SKM-1 (cell line): ENCODE measurements at regions not wholly inside any gene's neighbourhood (a gene's known extent, or its start where the extent isn't known, plus 50 kb on each side); places are given as distances from the start of the nearest gene placed in this dataset.
A peak's percentile ranks its signal among the peaks of the same experiment; 100 is the strongest.
"Not testable (repeated sequence)": the region's sequence is repeated elsewhere in the genome, so short reads cannot be mapped to it uniquely, and the experiment has no call there.

Source experiments
- DNase-seq: peaks from one replicate; lab custom pipeline; 2025; ENCODE audit not compliant: unreplicated experiment; lab: John Stamatoyannopoulos, UW

DNA sequence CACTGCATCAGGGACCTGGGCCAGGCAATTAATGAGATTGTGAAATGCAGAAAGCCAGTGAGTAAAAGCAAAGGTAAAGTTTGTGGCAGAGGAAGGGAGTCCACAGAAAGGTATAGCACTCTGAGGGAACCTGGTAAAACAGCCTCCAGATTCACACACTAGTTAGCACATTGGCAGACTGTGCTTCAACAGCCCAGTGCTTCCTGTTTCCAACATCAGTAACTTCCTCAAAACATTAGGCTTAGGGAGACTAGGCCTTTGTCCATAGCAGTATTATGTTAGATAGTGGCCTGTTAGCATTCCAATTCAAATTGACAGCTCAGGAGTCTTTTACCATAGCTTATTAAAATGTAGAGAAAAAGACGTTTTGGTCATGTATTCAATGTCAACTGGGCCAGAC lies 582.6 kb upstream of the ACTRT1 start:
- DNase-seq = peak; percentile 10

DNA sequence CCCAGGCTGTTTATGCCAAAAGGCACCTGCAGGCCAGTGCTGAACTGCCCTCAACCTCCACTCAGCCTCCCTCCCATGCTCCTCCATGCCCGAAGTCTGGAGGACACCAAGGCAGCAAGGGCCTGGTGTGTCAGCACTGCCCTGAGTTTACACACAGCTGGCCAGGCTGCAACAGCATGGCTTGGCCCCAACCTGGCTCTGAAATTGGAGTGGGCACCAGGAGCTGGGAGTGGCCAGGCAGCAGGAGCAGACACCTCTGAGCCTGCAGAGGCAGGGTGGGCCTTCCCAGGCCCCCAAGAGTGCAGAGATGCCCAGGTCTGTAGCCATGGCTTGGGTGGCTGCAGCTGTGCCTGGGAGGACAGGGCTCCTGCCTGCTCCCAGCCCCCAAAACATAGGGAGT lies 571.2 kb upstream of the ACTRT1 start:
- no peak for DNase-seq

DNA sequence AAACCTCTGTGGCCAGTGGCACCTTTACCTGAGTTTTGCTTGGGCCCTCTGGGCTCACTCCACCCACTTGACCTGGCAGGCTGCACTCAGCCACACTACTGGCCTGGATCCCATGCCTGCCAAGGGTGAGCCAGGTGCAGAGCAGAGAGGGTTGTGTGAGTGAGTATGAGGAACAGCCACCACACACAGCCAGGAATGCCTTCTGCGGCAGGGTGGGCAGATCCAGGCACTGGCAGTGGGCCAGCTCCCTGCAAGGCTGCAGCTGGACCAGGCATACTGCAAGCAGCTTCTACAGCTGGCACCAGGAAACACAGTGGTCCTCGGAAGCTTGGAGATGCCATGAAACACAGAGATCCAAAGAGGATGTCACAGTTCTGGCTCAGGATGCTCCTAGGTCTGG lies 570.1 kb upstream of the ACTRT1 start:
- DNase-seq = no peak

DNA sequence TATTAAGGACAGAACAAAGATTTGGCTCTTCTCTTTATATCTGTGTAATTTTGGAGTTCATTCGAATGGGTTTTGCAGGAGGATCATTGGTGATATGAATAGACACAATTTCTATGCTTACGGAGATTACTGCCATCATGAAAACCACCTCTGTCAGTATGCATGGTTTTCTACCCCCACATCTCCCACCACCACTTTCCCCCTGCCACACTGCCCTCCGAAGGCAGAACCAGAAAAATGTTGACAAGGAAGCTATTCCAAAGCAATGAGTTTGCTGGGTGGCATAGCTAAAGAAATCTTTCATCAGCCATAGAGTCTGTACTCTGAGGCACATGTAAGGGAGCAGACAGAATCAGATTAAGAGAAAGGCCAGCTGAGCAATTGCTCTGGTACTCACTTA lies 567.3 kb upstream of the ACTRT1 start:
- no peak for DNase-seq

DNA sequence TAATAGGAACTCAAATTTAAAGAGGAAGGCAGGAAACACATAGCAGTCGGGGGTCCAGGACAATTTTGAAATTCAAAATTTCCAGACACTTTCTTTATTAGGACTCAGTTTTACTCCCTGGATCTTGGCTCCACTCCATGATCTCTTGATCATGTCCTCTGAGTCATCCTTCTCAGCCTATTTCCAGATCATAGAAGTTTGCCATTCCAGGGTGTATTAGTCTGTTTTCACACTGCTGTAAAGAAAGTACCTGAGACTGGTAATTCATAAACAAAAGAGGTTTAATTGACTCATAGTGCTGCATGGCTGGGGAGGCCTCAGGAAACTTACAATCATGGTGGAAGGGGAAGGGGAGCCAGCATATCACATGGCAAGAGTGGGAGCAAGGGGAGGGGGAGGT lies 564.7 kb upstream of the ACTRT1 start:
- no peak for DNase-seq

DNA sequence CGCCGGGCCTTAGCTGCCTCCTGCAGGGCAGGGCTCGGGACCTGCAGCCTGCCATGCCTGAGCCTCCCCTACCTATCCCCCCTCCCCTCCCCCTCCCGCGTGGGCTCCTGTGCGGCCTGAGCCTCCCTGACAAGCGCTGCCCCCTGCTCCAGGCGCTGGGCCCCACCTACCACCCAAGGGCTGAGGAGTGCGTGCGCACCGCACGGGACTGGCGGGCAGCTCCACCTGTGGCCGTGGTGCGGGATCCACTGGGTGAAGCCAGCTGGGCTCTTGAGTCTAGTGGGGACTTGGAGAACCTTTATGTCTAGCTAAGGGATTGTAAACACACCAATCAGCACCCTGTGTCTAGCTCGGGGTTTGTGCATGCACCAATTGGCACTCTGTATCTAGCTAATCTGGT lies 554.6 kb upstream of the ACTRT1 start:
- DNase-seq = not testable (repeated sequence)

DNA sequence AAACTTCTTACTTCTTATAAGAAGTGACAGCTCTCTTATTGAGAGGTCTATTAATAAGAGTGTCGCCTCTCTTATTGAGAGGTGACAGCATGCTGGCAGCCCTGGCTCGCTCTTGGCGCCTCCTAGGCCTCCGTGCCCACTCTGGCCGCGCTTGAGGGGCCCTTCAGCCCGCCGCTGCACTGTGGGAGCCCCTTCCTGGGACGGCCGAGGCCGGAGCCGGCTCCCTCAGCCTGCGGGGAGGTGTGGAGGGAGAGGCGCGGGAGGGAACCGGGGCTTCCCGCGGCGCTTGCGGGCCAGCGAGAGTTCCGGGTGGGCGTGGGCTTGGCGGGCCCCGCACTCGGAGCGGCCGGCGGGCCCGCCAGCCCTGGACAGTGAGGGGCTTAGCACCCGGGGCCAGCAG lies 554.2 kb upstream of the ACTRT1 start:
- DNase-seq = not testable (repeated sequence)

DNA sequence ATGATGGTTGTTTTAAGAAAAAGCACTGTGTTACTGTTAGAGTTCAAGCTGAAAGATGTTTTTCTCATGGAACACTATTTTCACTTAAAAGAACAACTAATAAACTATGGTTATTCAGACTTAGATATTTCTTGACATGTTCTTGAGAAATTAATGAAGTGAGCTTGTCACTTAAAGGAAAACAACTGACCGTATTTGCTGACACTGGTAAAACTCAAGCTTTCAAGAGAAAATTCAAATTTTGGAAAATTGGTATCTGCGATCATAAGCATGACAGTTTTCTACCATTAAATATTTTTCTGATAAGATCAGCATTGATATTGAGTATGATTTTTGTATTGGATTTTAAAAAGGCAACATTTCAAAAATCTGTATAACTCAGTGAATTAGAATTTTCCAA lies 549.5 kb upstream of the ACTRT1 start:
- no peak for DNase-seq

DNA sequence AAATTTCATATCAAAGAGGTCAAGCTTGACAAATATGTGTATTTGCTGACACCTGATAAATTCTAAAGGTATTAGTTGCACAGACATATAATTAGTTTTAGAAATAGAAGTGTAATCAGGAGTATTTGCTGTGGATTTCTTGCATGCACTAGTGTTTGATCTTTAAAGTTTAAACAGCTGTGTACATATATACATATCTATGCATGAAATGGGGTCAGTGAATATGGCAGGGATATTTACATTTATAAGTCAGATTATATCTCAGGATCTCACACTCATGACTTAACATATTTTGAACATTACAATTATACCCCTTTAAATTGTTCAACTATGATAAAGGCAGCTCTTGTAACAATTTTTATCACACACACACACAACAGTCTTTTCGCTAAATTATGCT lies 547.4 kb upstream of the ACTRT1 start:
- no peak for DNase-seq

DNA sequence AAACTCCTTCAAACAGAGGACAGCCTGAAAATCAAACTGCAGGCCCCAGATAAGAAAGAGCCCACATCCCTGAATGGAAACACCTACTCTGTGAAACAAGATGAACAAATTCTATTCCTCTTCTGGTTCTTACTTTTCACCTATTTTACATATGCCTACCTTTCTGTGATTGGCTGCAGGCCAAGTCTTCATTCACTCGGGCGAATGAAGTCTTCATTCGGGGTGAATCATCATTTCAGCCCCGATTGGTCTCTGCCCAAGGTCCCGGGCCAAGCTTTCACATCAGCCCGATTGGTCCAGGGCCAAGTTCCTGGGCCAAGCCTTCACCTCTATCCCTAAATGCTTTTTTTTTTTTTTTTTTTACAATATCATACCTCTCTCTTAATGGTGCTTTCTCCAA lies 529.8 kb upstream of the ACTRT1 start:
- no peak for DNase-seq

DNA sequence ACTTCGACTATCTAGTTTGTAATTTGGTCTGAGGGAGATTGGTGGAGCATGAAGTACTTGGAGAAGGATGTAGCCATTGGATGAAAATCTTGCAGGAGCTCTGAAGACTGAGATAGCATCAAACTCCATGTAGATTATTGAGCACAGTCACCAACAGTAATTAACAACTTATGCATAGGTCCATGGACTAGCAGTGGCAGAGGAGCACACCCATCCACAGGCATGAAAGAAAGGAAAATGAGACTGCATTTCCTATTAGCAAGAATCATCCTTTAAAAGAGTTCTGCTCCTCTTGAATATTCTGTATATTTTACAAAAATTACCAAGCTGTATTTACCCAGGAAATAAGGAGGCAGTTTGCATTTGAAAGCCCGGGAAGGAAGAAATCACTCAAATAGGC lies 529.4 kb upstream of the ACTRT1 start:
- no peak for DNase-seq

DNA sequence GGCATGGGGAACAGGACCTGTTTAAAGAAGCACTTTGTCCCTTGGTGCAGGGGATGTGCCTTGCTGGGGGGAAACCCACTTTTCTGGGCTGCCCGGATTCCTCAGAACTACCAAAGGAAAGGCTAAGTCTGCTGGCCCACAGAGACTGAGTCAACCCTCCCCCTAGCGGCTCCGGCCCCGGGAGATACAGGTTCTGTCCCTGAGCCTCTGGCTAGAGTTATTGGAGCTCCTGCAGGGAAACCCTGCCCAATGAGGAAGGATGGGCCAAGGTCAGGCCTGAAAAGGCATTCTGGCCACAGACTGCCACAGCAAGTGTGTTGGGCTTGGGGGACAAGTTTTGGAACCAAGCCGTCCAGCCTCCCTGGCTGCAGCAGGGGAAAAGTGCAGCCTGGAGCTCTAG lies 490.9 kb upstream of the ACTRT1 start:
- no peak for DNase-seq

DNA sequence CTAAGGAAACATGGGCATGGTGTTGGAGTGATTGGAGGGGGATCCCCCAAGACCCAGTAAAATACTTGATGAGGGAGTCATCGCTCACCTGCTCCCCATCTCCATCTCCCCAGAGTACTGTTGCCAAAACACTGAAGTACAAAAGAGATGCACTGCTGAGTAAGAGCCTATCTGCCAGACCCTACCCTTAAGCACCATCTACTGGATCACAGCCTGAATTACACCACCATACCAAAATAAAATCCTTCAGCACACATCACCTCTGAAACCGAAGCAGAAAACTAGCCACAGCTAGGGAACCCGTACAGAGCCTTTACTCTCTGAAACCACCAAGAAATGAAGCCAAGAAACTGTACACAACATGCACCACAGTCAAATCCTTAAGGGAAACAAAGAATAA lies 466.3 kb upstream of the ACTRT1 start:
- no peak for DNase-seq

DNA sequence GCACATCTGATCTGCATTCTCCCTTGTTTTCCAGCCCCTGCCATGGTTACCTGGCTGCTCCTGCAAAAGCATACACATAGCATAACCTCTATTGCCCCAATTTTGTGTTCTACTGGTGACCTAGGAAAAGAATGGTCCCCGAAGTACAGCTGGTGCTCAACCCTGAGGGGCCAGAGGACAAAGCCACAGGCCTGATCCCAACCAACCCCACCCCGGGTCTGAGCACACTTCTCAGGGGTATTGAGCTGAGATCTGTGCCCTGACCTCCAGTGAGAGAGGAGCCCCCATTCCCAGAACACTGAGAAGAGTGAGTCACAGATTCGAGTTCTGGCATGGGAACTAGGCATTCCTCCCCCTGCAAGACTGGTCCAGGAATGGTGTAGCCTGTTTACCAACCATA lies 465.5 kb upstream of the ACTRT1 start:
- DNase-seq = no peak

DNA sequence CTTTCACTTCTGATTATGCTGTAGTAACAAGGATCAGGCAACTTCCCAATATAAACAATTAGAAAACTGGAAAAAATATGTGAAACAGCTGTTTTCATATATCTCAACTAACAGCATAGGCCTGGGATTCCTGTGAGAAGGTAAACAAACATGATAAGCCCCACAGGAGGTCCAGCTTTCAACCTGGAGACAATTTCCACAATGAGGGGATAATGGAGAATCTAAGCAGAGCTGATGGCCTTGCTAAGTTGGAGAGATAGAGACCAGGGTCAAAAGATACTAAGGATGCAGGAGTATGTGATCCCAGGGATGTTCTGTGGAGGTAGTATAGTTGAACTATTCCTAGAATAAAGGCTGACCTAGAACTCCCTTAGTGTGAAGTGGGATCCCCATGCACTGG lies 452.3 kb upstream of the ACTRT1 start:
- no peak for DNase-seq

DNA sequence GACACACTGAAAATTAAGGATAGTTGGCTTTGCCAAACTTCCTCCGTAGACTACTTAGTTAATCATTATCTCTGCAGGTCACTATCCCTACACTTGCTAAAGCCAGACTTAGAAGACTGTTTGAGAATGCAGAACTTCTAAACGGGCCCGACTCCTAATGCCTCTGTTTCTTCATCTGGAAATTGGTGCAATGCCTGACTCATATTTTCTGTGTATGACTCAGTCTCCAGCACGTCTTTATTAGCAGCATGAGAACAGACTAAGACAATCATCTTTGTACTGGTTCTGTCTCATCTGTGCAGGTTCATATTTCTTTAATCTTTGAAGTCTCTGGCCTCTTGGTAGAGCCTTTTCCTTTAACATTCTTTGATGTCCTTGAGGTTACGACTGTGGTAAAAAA lies 411.9 kb upstream of the ACTRT1 start:
- no peak for DNase-seq

DNA sequence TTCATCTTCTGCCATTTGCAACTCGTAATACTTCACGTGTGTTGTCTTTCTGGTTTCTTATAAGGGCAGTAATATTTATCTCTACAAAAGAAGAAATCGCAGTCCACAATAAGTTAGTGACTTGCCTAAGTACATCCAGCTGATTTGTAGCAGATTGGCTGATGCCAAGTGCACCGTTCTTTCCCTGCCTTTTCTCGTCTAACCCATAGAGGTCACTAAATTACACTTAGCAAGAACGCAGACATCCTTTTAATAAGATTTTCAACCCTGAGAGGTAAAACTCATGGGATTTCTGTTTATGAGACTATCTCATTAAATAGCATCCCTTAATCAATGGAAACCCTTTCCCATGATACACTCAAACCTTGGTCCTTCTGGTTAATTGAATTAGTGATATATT lies 408.6 kb upstream of the ACTRT1 start:
- DNase-seq = no peak

DNA sequence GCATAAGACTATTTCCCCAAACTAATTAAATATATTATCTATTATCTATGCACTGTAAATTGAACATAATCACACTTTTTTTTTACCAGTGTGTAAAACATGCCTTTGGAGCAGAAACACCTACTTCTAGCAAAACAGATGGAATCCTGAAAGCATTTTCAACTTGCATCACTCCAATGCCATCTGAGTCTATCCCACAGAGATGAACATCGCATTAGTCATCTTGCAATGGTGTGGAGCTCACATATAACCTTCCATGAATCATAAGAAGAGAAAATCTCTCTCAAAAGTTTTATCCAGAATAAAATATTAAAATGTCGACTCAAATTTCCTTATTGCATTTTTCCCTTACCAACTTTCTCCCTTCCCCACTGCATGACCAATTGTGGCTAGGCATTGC lies 406.7 kb upstream of the ACTRT1 start:
- no peak for DNase-seq

DNA sequence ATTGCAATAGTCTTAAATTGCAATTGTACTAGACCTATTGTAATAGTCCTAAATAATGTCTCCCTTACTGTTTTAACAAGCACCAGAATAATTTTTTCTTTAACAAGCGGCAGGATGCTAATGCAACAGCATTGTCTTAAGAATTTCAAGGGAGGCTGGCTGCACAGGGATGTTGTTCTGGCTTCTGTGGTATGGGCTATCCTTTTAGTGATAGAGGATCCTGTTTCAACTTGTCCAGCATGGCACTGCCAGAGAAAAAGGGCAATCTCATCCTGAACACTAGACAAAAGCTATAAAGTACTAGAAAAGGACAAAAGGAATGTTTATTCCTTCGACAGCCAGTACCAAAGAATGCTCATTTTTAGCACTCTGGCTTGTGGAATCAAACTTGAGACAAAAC lies 405.5 kb upstream of the ACTRT1 start:
- no peak for DNase-seq

DNA sequence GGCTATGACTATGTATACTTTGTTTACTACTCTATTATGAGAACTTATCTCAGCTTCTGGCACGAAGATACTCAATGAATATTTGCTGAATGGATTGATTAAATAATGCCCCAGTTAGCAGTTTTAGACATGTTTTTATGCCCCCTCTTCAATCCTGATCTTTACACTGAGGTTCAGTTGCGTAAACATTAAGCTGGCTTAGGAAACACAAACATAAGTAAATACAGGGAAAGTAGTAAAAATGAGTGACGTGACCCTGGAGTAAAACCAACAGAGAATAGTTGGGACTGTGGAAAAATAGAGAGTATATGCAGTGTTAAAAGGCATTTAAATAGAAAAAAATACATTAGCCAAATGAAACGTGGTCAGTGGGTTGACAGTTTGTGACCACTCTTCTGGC lies 387.0 kb upstream of the ACTRT1 start:
- DNase-seq = no peak

DNA sequence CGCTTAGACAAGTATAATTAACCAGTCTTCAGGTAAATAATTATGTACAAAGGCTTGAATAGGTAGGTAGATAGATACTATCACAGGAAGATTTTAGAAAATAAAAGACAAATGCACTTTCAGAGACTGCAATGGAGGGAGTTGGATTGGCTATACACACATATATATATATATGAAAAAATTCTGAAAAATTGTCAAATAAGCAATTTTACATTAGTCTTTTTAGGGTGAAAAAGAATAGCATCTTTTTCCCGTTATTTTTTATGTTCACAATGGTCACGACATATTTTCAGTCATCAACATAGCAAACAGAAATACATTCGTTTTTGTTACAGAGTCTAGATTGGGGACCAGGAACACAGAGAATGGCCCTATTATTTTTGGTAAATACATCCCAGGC lies 385.9 kb upstream of the ACTRT1 start:
- DNase-seq = no peak

DNA sequence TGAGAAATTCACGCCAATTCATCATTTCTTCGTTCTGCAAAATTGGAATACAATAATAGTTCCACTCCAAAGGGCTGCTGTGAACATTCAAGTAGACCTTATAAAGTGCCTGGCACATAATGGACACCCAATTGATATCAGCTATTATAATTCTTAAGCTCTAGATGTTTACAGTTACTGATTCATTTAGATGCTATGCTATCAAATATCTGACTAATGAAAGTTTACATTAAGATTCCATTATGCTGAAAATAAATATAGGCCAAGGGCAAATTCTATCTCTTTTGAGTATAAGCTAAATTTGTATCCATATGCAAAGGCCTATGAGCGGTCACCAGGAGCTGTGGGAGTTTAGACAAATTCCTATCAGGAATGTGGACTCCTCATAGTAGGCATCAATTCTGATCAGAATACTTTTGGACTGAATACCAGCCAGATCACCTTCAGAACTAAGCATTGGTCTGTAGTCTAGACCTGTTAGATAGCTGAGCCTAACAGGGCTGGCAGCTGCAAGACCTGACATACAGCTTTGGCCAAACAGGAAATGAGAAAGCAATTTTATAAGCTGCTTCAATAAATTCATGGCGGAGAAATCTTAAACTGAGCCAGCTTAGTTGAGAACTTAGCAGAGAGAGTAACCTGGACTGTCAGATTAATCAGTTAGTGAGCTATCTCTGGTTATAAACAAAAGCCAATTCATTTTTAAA lies 384.3 kb upstream of the ACTRT1 start:
- DNase-seq = no peak

DNA sequence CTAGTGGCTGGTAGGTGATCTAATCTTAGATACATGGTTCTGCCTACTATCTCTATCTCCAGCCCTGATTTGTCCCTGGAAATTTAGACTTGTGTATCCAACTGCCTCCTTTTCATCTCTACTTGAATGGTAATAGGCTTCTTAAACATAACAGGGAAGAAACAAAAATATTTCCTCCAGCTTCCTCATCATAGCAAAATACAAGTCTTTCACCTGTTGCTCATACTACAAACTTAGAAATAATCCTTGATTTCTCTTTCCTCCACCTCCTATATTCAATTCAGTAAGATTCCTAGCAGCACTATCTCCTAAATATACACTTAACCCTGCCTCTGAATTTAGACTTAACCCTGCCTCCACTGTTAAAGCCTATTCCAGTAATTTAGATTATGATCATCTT lies 373.3 kb upstream of the ACTRT1 start:
- DNase-seq = no peak

DNA sequence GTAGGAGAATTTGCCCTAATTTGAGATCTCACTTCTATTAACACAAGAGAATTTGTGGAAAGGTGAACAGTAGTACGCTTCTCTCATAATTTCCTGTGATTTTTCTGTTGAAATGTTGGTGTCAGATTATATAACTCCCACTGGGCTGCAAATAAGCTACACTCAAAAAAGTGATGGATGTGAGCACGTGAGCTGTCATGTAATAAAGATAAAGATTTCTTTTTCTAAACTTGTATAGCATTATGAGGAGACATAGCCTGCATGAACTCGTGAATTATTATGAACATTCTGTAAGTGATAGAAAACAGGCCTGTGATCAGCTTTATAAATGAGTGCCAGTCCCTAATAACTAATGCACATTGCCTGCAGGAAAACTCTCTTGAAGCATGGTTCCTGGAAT lies 356.6 kb upstream of the ACTRT1 start:
- no peak for DNase-seq
